HL-60 (cell line): ENCODE measurements at regions not wholly inside any gene's neighbourhood (a gene's known extent, or its start where the extent isn't known, plus 50 kb on each side); places are given as distances from the start of the nearest gene placed in this dataset.

Experiments
- DNase-seq, 2 experiments: peaks; one replicate each; pipeline ENCODE4 v3.0.0-alpha.2; 2010 to 2020; ENCODE audit warnings: low read depth in 1 of 2, low spot score in 1 of 2
- H3K27ac ChIP-seq: fragments of 250-450 bp; sonication (Bioruptor Pico); replicated peaks from 2 replicates; pipeline ENCODE4 v1.5.1; 2020; ENCODE audit warnings: mild to moderate bottlenecking, moderate library complexity
- H3K27me3 ChIP-seq: fragments of 250-450 bp; sonication (Bioruptor Pico); 2 replicates; pipeline ENCODE4 v1.5.1; 2021; ENCODE audit warnings: mild to moderate bottlenecking, moderate library complexity; ENCODE audit not compliant: insufficient read depth, poor library complexity, severe bottlenecking
- H3K4me3 ChIP-seq: replicated peaks from 2 replicates; pipeline ENCODE4 v1.5.1; 2011; ENCODE audit warnings: mild to moderate bottlenecking, control low read depth, low read length; ENCODE audit not compliant: insufficient read depth
- GABPA ChIP-seq: IDR thresholded peaks from 2 replicates; pipeline ENCODE4 v1.6.1; 2012; ENCODE audit warnings: low read depth
- POLR2AphosphoS5 ChIP-seq: IDR thresholded peaks from 2 replicates; pipeline ENCODE4 v1.6.1; 2012; ENCODE audit warnings: low read depth
- REST ChIP-seq: IDR thresholded peaks from 2 replicates; pipeline ENCODE4 v1.6.1; 2012; ENCODE audit warnings: low read depth; ENCODE audit not compliant: insufficient replicate concordance
- SPI1 ChIP-seq: IDR thresholded peaks from 2 replicates; pipeline ENCODE4 v1.6.1; 2012; ENCODE audit warnings: low read depth, mild to moderate bottlenecking, borderline replicate concordance
- TF ChIP-seq, protein P1 (sequence below): IDR thresholded peaks from one replicate; pipeline ENCODE4 v1.5.1; 2011; ENCODE audit warnings: low read length, control low read depth, inconsistent platforms; ENCODE audit not compliant: insufficient read depth

DNA sequence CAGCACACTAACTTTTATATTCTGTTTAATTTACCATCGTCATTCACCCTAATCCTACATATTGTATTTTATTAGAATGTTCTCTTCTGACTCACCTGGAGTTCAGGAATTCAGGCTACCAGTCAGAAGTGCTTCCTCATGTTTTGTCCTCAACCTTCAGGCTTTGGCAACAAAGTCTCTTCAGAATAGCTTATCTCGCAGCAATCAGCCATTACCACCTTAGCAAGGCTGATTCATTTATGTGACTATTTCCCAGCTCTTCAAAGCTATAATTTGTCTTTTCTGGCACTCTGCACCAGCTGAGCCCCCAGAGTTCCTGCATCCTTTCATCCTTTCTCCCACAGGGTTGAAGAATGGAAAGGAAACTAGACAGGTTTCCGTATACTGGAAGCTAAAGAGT lies 365.5 kb upstream of the CDH18 start:
- DNase-seq: no peak
- Histone ChIP-seq H3K27ac (no peak overlapping the region), H3K27me3 (no peaks in the 10 kb centered on the region), H3K4me3 (no peak overlapping the region)
- no peak for TF ChIP-seq REST
- TF ChIP-seq, protein P1, sequence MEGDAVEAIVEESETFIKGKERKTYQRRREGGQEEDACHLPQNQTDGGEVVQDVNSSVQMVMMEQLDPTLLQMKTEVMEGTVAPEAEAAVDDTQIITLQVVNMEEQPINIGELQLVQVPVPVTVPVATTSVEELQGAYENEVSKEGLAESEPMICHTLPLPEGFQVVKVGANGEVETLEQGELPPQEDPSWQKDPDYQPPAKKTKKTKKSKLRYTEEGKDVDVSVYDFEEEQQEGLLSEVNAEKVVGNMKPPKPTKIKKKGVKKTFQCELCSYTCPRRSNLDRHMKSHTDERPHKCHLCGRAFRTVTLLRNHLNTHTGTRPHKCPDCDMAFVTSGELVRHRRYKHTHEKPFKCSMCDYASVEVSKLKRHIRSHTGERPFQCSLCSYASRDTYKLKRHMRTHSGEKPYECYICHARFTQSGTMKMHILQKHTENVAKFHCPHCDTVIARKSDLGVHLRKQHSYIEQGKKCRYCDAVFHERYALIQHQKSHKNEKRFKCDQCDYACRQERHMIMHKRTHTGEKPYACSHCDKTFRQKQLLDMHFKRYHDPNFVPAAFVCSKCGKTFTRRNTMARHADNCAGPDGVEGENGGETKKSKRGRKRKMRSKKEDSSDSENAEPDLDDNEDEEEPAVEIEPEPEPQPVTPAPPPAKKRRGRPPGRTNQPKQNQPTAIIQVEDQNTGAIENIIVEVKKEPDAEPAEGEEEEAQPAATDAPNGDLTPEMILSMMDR: no peak
- no peak for TF ChIP-seq GABPA
- TF ChIP-seq SPI1: no peak
- no peak for TF ChIP-seq POLR2AphosphoS5

DNA sequence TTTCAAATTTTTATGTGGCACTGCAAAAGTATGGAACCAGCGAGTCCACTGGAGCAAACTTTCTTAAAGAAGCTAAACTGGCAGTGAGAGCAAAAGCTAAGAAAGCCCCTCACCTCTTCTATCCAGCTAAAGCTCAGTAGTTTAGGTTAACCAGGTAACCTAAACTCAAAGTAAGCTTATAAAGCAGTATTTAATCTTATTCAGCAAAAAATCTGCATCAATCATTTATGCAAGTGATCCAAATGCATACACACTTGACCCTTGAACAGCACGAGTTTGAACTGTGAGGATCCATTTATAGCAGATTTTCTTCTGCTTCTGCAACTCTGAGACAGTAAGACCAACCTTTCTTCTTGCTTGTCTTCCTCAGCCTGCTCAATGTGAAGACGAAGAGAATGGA lies 363.8 kb upstream of the CDH18 start:
- no peak for DNase-seq
- Histone ChIP-seq H3K27ac (no peak overlapping the region), H3K4me3 (no peak overlapping the region), H3K27me3 (no peaks in the 10 kb centered on the region)
- TF ChIP-seq REST (no peak), SPI1 (no peak), GABPA (no peak)

GRCh38 chr5:20348321-20348720 lies 360.3 kb upstream of the CDH18 start:
- DNase-seq: no peak

More at GRCh38 chr5:20348321-20348720, 360.3 kb upstream of the CDH18 start:
- Histone ChIP-seq H3K27ac (no peak overlapping the region), H3K4me3 (no peak overlapping the region), H3K27me3 (no peaks in the 10 kb centered on the region)
- TF ChIP-seq SPI1 (no peak), POLR2AphosphoS5 (no peak), REST (no peak), GABPA (no peak)
- TF ChIP-seq, protein P1: no peak
